OCI-LY7 (cell line): ENCODE measurements at regions not wholly inside any gene's neighbourhood (a gene's known extent, or its start where the extent isn't known, plus 50 kb on each side); places are given as distances from the start of the nearest gene placed in this dataset.

Experiments
- EZH2phosphoT487 ChIP-seq: fragments of 200-600 bp; sonication (generic); IDR thresholded peaks from 2 replicates; pipeline ENCODE4 v1.6.1; 2018; ENCODE audit warnings: low read depth, borderline replicate concordance, mild to moderate bottlenecking, mixed run types, antibody characterized with exemption, low read length, moderate library complexity, mixed read lengths
- TF ChIP-seq, protein P1 (sequence below): fragments of 200-600 bp; sonication (generic); conservative IDR thresholded peaks from 2 replicates; pipeline ENCODE4 v1.5.1; 2014; ENCODE audit warnings: mild to moderate bottlenecking, antibody characterized with exemption, low read length, moderate library complexity, mixed read lengths

DNA sequence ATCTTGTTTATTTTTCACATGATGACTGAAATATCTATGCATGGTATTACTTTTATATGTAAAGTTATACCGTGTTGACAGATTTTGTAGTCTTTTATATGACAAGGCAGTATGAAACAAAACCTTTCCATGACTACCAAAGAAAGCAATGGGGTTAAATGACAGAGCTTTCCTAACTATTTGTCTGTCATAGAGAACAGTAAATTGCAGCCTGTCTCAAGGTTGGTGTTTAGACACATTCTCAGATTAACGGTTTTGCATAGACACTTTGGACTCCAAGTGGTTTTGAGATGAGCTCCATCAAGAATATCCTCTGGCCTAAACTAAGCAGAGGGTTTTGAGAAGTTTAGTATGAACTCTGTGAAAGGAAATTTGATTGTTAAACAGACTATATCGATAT, 180.7 kb upstream of the TENM3 start:
- TF ChIP-seq, protein P1, sequence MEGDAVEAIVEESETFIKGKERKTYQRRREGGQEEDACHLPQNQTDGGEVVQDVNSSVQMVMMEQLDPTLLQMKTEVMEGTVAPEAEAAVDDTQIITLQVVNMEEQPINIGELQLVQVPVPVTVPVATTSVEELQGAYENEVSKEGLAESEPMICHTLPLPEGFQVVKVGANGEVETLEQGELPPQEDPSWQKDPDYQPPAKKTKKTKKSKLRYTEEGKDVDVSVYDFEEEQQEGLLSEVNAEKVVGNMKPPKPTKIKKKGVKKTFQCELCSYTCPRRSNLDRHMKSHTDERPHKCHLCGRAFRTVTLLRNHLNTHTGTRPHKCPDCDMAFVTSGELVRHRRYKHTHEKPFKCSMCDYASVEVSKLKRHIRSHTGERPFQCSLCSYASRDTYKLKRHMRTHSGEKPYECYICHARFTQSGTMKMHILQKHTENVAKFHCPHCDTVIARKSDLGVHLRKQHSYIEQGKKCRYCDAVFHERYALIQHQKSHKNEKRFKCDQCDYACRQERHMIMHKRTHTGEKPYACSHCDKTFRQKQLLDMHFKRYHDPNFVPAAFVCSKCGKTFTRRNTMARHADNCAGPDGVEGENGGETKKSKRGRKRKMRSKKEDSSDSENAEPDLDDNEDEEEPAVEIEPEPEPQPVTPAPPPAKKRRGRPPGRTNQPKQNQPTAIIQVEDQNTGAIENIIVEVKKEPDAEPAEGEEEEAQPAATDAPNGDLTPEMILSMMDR, result no peak
- TF ChIP-seq EZH2phosphoT487, result no peak
